ENCODE measurements at regions not wholly inside any gene's neighbourhood (a gene's known extent, or its start where the extent isn't known, plus 50 kb on each side); places are given as distances from the start of the nearest gene placed in this dataset.

- TF ChIP-seq EZH2 (IDR thresholded peaks at IDR 0.05) (no peak), POLR2AphosphoS5 (IDR thresholded peaks at IDR 0.05; ENCODE audit: borderline replicate concordance, low read depth, low read length) (no peak)
Measured at GRCh38 chr3:177681852-177682251, 484.6 kb upstream of the TBL1XR1 start.

Measured in SK-N-MC (cell line).